HPDE6-E6E7 (cell line): ENCODE measurements at regions not wholly inside any gene's neighbourhood (a gene's known extent, or its start where the extent isn't known, plus 50 kb on each side); places are given as distances from the start of the nearest gene placed in this dataset.
A peak's percentile ranks its signal among the peaks of the same experiment; 100 is the strongest.

Source experiments
- DNase-seq: peaks from one replicate; pipeline ENCODE4 v3.0.0; 2011; ENCODE audit warnings: missing footprints; ENCODE audit errors: extremely low spot score

DNA sequence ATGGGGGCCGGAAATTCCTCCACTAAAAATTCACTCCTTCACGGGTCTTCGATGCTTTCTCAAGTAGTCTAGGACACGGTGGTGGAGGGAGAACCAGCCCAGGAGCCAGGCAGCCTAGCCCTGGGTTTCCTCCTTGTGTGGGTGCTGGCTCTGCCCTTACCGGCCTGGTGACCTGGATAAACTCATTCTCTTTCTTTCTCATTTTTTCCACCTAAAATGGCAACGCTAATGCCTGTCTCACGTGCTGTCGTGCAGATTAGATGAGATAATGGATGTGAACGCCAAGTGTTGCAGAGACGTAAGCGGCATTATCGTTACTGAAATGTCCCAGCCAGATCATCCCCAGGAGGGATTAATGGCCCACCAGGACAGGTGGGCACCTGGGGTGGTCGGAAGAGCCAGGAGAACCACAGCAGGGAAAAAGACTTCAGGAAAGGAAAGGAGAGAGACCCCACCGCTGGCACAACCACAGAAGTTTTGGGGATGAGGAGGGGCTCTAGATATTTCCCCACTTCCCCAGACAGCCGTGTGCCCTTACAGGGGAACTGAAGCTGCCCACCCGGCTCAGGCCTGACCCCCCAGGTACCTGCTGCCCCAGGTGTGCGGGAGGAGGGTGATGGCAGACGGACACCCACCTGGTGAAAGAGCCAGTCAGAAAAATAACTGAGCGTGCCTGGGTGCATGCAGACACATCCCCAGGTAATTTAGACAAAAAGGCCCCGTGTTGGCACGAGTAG lies 100.8 kb upstream of the ASAP2 start:
- no peak for DNase-seq

- DNase-seq, result peak; percentile 56
Observed at GRCh38 chr2:9103663-9104277, 100.3 kb upstream of the MBOAT2 start.

DNA sequence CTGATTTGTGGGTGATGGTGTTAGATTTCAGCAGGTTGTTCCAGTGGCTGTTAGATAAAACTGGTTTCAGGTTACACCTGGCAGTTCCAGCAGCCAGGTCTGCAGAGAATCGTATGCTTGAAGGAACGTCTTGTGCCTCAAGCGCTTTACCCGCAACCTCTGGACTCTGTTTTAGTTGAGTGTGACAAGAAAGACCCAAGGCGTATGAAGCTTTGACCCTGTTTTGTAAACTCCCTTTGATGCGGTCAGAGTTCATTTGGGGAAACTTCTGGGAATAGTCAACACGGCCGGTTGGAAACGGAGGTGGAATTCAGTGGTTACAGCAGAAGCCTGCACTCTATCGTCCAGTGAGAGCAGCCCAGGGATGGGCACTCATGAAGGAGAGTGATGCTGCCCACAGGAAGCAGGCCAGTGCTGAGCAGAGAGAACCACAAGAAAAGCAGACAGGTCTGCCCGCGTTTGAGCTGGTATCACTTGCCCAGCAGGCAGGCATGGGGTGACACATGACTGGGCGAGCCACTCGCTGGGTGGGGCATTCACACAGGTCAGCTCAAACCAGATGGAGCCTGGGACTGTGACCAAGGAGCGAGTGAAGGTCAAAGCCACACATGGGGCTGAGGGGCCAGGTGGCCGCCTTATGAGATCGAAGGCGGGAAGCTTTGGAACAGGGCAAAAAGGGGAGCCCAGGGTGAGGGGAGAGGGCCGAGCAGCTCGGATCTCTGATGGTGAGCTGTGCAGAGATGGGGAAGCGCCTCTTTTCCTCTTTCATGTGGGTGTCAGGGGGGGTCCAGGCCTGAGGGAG lies 99.6 kb upstream of the MBOAT2 start:
- peak; percentile 47 for DNase-seq

GRCh38 chr2:9101763-9102425 lies 98.4 kb upstream of the MBOAT2 start:
- DNase-seq, result no peak

DNA sequence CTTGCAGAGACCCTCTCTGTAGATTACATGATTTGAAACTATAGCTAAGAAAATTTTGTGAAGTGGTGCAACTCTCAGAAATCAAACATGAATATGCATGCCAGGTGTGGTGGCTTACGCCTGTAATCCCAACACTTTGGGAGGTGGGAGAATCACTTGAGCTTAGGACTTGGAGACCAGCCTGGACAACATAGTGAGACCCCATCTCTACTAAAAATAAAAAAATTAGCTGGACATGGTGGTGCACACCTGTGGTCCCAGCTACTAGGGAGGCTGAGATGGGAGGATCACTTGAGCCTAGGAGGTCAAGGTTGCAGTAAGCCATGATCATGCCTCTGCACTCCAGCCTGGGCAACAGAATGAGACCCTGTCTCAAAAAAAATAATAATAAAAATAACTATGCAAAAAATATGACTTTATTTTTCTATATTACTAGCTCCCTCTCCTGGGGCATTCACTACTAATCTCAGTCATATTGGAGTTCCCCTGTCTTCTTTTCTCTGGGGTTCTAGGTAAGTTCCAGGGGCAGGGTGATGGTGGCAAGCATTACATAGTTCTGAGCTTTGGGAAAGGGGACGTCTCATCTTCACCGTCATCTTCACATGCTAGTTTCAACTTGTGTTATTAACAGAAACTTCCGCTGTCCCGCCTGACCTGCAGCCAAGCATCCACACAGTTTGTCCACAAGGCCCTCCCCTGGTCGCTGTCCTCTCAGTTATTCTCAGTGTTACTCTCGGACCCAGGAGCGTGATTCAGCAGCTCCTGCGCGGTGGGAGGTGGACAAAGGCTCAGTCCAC lies 96.8 kb upstream of the MBOAT2 start:
- DNase-seq, result no peak

DNA sequence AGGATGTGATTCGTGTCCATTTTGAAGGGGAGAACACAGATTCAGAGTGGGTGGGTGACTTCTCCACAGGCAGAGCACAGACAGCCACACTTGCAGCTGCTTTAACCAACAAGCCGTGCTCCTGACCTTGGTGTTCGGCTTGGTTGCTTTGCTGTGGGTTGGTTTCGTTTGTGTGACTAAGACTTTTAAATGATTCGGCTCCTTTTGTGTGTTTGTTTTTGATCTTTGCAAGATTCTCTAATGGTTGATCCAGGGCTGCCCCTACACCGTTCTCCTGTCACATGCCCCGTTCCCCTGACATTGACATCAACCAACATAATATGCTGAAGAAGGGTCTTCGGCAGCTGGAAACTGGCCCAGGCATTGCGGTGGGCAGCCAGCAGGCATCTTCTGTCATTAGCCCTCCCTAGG lies 95.9 kb upstream of the MBOAT2 start:
- DNase-seq, result no peak

- DNase-seq, result no peak
Observed at GRCh38 chr2:9097892-9098291, 94.4 kb upstream of the MBOAT2 start.

DNA sequence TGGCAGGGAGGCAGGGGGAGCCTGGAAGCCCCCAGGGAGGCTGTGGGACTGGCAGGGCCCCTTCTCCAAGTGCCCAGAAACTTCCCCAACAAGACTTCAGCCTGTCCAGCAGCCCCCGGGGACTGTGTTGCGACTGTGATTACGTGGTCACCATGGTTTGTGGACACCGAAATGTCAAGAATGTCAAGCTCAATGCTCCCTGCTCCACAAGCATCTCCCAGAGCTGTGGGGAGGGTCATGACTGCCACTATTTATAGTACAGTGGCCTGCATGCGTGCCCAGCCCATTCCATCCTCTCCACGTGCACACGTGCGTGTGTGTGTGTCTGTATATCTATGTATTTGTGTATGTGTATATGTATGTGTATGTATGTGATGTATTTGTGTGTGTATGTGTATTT lies 93.8 kb upstream of the MBOAT2 start:
- no peak for DNase-seq

DNA sequence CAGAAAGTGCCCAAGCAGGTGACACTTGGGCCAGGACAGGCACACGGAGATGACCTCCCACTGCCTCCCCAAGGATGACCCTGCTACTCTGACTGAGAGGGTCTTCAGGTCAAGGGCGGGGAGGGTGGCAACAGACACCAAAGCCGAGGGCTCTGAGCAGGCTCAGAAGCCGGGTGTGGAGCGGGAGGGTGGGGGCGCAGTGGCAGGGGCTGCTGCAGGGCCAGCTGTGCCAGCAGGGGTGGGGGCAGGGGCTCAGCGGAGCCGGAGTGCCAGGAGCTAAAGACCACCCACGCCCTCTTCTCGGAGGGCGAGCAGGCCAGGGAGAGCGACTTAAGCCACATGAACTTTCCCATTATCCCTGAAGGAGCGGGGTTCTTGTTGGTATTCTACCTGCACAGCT lies 93.3 kb upstream of the MBOAT2 start:
- no peak for DNase-seq

GRCh38 chr2:9095690-9096089 lies 92.2 kb upstream of the MBOAT2 start:
- DNase-seq, result no peak

GRCh38 chr2:9095226-9095625 lies 91.7 kb upstream of the MBOAT2 start:
- DNase-seq, result no peak

- no peak for DNase-seq
Observed at GRCh38 chr2:9094117-9094516, 90.6 kb upstream of the MBOAT2 start.

- no peak for DNase-seq
Observed at GRCh38 chr2:9093324-9093723, 89.8 kb upstream of the MBOAT2 start.

- no peak for DNase-seq
Observed at GRCh38 chr2:9092383-9093282, 89.1 kb upstream of the MBOAT2 start.

GRCh38 chr2:9091811-9092210 lies 88.3 kb upstream of the MBOAT2 start:
- DNase-seq, result no peak

DNA sequence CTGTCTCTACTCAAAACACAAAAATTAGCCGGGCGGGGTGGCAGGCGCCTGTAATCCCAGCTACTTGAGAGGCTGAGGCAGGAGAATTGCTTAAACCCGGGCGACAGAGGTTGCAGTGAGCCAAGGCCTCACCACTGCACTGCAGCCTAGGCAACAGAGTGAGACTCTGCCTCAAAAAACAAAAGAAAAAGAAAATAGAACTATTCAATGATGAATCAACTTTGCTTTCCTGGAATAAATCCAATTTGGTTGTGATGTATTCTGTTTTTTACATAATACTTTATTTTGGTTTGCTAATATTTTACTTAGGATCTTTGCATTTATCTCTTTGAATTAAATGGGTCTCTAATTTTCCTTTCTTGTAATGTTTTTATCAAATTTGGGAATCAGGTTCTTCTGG lies 86.3 kb upstream of the MBOAT2 start:
- DNase-seq, result no peak

- no peak for DNase-seq
Observed at GRCh38 chr2:9087121-9087681, 83.7 kb upstream of the MBOAT2 start.

DNA sequence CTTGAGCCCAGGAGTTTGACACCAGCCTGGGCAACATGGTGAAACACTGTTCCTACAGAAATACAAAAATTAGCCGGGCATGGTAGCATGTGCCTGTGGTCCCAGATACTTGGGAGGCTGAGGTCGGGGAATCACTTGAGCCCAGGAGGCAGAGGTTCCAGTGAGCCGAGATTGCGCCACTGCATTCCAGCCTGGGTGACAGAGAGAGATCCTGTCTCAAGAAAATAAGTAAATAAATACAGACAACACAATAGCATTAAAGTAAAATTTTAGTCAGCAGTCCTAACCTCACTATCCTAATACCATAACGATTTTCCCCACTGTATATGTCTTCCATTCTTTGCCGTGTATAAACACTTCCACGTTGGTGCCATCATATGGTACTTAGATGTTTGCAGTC lies 83.0 kb upstream of the MBOAT2 start:
- no peak for DNase-seq

DNA sequence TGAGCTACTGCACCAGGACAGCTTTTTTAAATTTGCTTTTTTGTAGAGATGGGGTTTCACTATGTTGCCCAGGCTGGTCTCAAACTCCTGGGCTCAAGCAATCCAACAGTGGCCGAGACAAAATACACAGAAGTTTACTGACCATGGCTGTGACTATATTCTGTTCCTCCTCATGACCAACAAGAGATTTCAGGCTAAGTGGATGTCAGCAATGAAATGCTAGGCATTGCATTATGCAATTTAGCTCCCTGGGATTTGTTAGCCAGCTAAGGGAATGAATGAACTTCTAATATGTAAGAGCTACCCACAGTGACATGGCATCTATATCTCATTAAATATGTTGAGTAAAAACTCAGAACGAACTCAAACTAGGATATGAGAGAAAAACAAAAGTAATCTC lies 81.9 kb upstream of the MBOAT2 start:
- DNase-seq, result no peak

DNA sequence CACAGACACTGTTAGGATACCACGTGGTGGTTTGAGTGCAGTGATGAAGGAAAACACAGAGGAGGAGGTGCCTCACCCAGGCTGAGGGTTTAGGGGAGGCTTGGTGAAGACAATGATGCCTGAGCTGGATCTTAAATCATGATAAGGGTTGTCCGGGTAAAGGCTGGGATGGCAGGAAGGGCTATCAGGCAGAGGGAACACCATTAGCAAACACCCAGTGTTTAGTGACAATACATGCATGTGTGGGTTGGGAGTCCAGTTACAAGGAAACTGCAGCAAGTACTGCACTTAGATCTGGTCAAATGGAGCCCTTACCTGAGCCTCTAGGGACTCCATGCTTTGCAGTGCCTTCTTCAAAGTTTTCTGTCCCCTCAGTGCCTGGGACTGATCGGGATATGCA lies 79.8 kb upstream of the MBOAT2 start:
- no peak for DNase-seq
